ENCODE measurements at regions not wholly inside any gene's neighbourhood (a gene's known extent, or its start where the extent isn't known, plus 50 kb on each side); places are given as distances from the start of the nearest gene placed in this dataset.
A peak's percentile ranks its signal among the peaks of the same experiment; 100 is the strongest.

- intact Hi-C loops (cut with DNase I), result loop anchor here in 1 of 2 donors (10.0 kb wide), 1 partner anchor 811 kb away; no protein-coding TSS in a partner anchor
- ATAC-seq (no peak), DNase-seq (no peak)
Measured at GRCh38 chr12:46936042-46936441, 110.2 kb upstream of the SLC38A4 start.

- no peak for DNase-seq
- intact Hi-C loops (cut with DNase I), result loop anchor here in 1 of 2 donors (10.0 kb wide), 1 partner anchor 813 kb away; no protein-coding TSS in a partner anchor
Measured at GRCh38 chr12:46938071-46938678, 112.4 kb upstream of the SLC38A4 start.

GRCh38 chr12:46941981-46942380, 116.2 kb upstream of the SLC38A4 start:
- DNase-seq, result no peak
- intact Hi-C loops (cut with DNase I), result loop anchor here in 1 of 2 donors (5.0 kb wide), 1 partner anchor 40 kb away; no protein-coding TSS in a partner anchor
- no peak for ATAC-seq

More at GRCh38 chr12:46938071-46938678, 112.4 kb upstream of the SLC38A4 start:
- no peak for ATAC-seq

GRCh38 chr12:46942579-46942978, 116.8 kb upstream of the SLC38A4 start:
- no peak for ATAC-seq
- intact Hi-C loops (cut with DNase I), result loop anchor here in 1 of 2 donors (5.0 kb wide), 1 partner anchor 40 kb away; no protein-coding TSS in a partner anchor

GRCh38 chr12:46944088-46944487, 118.3 kb upstream of the SLC38A4 start:
- ATAC-seq (peak; percentile 53 to 71), DNase-seq (no peak)
- intact Hi-C loops (cut with DNase I), result loop anchor here in 1 of 2 donors (5.0 kb wide), 1 partner anchor 38 kb away; no protein-coding TSS in a partner anchor

More at GRCh38 chr12:46942579-46942978, 116.8 kb upstream of the SLC38A4 start:
- DNase-seq, result no peak

GRCh38 chr12:46944771-46945170, 119.0 kb upstream of the SLC38A4 start:
- intact Hi-C loops (cut with DNase I), result loop anchor here in 1 of 2 donors (5.0 kb wide), 1 partner anchor 38 kb away; no protein-coding TSS in a partner anchor
- DNase-seq (no peak), ATAC-seq (no peak)

- intact Hi-C loops (cut with DNase I), result no loop called here
- DNase-seq, result no peak
- ATAC-seq, result no peak
Measured at GRCh38 chr12:46945591-46945990, 119.8 kb upstream of the SLC38A4 start.

GRCh38 chr12:46946137-46946536, 120.3 kb upstream of the SLC38A4 start:
- intact Hi-C loops (cut with DNase I), result no loop called here
- ATAC-seq, result no peak
- no peak for DNase-seq

- intact Hi-C loops (cut with DNase I), result no loop called here
- ATAC-seq (no peak), DNase-seq (no peak)
Measured at GRCh38 chr12:46948936-46949545, 123.2 kb upstream of the SLC38A4 start.

GRCh38 chr12:46950094-46950493, 124.3 kb upstream of the SLC38A4 start:
- DNase-seq (no peak), ATAC-seq (no peak)
- intact Hi-C loops (cut with DNase I), result no loop called here

- intact Hi-C loops (cut with DNase I), result no loop called here
- ATAC-seq, result no peak
- no peak for DNase-seq
Measured at GRCh38 chr12:46952880-46953483, 126.4 kb upstream of the PCED1B start.

GRCh38 chr12:46956451-46957035, 122.9 kb upstream of the PCED1B start:
- DNase-seq (no peak), ATAC-seq (peak in 1 of 2 donors; percentile 57)
- intact Hi-C loops (cut with DNase I), result no loop called here

- ATAC-seq, result no peak
Measured at GRCh38 chr12:46958053-46958452, 121.4 kb upstream of the PCED1B start.

GRCh38 chr12:46958599-46959290, 120.7 kb upstream of the PCED1B start:
- ATAC-seq, result no peak
- intact Hi-C loops (cut with DNase I), result no loop called here
- no peak for DNase-seq

More at GRCh38 chr12:46958053-46958452, 121.4 kb upstream of the PCED1B start:
- intact Hi-C loops (cut with DNase I), result no loop called here
- DNase-seq, result no peak

- no peak for DNase-seq
- peak in 1 of 2 donors; percentile 48 for ATAC-seq
- intact Hi-C loops (cut with DNase I), result no loop called here
Measured at GRCh38 chr12:46959502-46959901, 119.9 kb upstream of the PCED1B start.

GRCh38 chr12:46960681-46961080, 118.7 kb upstream of the PCED1B start:
- intact Hi-C loops (cut with DNase I), result no loop called here
- ATAC-seq (no peak), DNase-seq (no peak)

- intact Hi-C loops (cut with DNase I), result no loop called here
- no peak for ATAC-seq
Measured at GRCh38 chr12:46963191-46963590, 116.2 kb upstream of the PCED1B start.

GRCh38 chr12:46963977-46964971, 115.1 kb upstream of the PCED1B start:
- intact Hi-C loops (cut with DNase I), result no loop called here
- DNase-seq, result no peak
- peak; percentile 69 to 71 for ATAC-seq

More at GRCh38 chr12:46963191-46963590, 116.2 kb upstream of the PCED1B start:
- DNase-seq, result no peak

Measured in left cardiac atrium (tissue), 4 donors.